ENCODE measurements at regions not wholly inside any gene's neighbourhood (a gene's known extent, or its start where the extent isn't known, plus 50 kb on each side); places are given as distances from the start of the nearest gene placed in this dataset.
"Not testable (repeated sequence)": the region's sequence is repeated elsewhere in the genome, so short reads cannot be mapped to it uniquely, and the experiment has no call there.

- no peak for DNase-seq
Observed at GRCh38 chr12:107510211-107510610, 175.4 kb upstream of the PWP1 start.

GRCh38 chr12:107511292-107511691, 174.3 kb upstream of the PWP1 start:
- DNase-seq = no peak

- no peak for DNase-seq
Observed at GRCh38 chr12:107512391-107512790, 173.2 kb upstream of the PWP1 start.

GRCh38 chr12:107513184-107513583, 172.4 kb upstream of the PWP1 start:
- DNase-seq = no peak

GRCh38 chr12:107513636-107514400, 171.8 kb upstream of the PWP1 start:
- DNase-seq = no peak

GRCh38 chr12:107514887-107515445, 170.6 kb upstream of the PWP1 start:
- no peak for DNase-seq

- no peak for DNase-seq
Observed at GRCh38 chr12:107515446-107515958, 170.1 kb upstream of the PWP1 start.

- DNase-seq = not testable (repeated sequence)
Observed at GRCh38 chr12:107517816-107518215, 167.8 kb upstream of the PWP1 start.

GRCh38 chr12:107518868-107519267, 166.7 kb upstream of the PWP1 start:
- DNase-seq = no peak

GRCh38 chr12:107519906-107520859, 165.4 kb upstream of the PWP1 start:
- DNase-seq = no peak

GRCh38 chr12:107521826-107522355, 163.7 kb upstream of the PWP1 start:
- no peak for DNase-seq

- DNase-seq = no peak
Observed at GRCh38 chr12:107522692-107523477, 162.7 kb upstream of the PWP1 start.

GRCh38 chr12:107523775-107524535, 161.6 kb upstream of the PWP1 start:
- peak; percentile 95 for DNase-seq

- DNase-seq = no peak
Observed at GRCh38 chr12:107525063-107525718, 160.4 kb upstream of the PWP1 start.

- no peak for DNase-seq
Observed at GRCh38 chr12:107525719-107526554, 159.7 kb upstream of the PWP1 start.

GRCh38 chr12:107526555-107527180, 158.9 kb upstream of the PWP1 start:
- DNase-seq = no peak

GRCh38 chr12:107528731-107529365, 156.8 kb upstream of the PWP1 start:
- no peak for DNase-seq

GRCh38 chr12:107529991-107530390, 155.6 kb upstream of the PWP1 start:
- no peak for DNase-seq

- DNase-seq = no peak
Observed at GRCh38 chr12:107530701-107531100, 154.9 kb upstream of the PWP1 start.

Data from NCI-H1436 treated with DMSO at 0.1 percent for 48 hours (cell line).